Osteocyte (in vitro differentiated cells): ENCODE measurements at regions not wholly inside any gene's neighbourhood (a gene's known extent, or its start where the extent isn't known, plus 50 kb on each side); places are given as distances from the start of the nearest gene placed in this dataset.
"Not testable (repeated sequence)": the region's sequence is repeated elsewhere in the genome, so short reads cannot be mapped to it uniquely, and the experiment has no call there.

Source experiments
- DNase-seq: peaks from one replicate; pipeline ENCODE4 v3.0.0; 2021; ENCODE audit warnings: mixed read lengths; ENCODE audit not compliant: unreplicated experiment; ENCODE audit errors: extremely low spot score
- H3K27ac Mint-ChIP-seq: one replicate; pipeline ENCODE4 v1.8.0; 2021; ENCODE audit warnings: mild to moderate bottlenecking, mixed read lengths; ENCODE audit not compliant: unreplicated experiment
- H3K27me3 Mint-ChIP-seq: one replicate; pipeline ENCODE4 v1.8.0; 2021; ENCODE audit warnings: mixed read lengths; ENCODE audit not compliant: unreplicated experiment
- H3K36me3 Mint-ChIP-seq: one replicate; pipeline ENCODE4 v1.8.0; 2021; ENCODE audit warnings: mixed read lengths; ENCODE audit not compliant: unreplicated experiment
- H3K4me1 Mint-ChIP-seq: one replicate; pipeline ENCODE4 v1.8.0; 2021; ENCODE audit warnings: mixed read lengths; ENCODE audit not compliant: unreplicated experiment
- H3K4me3 Mint-ChIP-seq: one replicate; pipeline ENCODE4 v1.8.0; 2021; ENCODE audit warnings: mild to moderate bottlenecking, moderate library complexity, mixed read lengths; ENCODE audit not compliant: unreplicated experiment
- H3K9me3 Mint-ChIP-seq: one replicate; pipeline ENCODE4 v1.8.0; 2021; ENCODE audit warnings: mixed read lengths; ENCODE audit not compliant: unreplicated experiment
- CTCF ChIP-seq: fragments of 200-600 bp; sonication (generic); IDR thresholded peaks from 2 replicates; pipeline ENCODE4 v1.5.0; 2021; ENCODE audit warnings: antibody characterized with exemption, mild to moderate bottlenecking, moderate library complexity

DNA sequence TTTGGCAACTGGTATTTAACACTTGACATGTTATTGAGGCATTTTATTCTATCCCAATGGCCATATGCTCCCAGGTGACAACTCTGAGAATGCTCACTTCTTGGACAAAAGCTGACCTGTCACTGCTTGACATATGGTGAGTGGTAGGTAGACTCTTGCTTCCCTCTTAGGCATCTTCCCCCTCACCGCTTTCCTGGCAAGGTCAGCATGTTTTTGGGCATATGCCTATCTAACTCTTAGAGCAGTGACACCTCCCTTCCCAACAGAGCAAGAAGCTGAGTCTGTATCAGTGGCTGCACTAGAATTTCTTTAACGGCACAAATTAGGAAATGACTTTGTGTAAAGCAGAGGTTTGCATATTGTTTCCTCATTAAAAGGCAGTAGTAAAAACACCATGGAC, 300.7 kb downstream of the OXSM start:
- no peak overlapping the region for H3K4me3 Mint-ChIP-seq

DNA sequence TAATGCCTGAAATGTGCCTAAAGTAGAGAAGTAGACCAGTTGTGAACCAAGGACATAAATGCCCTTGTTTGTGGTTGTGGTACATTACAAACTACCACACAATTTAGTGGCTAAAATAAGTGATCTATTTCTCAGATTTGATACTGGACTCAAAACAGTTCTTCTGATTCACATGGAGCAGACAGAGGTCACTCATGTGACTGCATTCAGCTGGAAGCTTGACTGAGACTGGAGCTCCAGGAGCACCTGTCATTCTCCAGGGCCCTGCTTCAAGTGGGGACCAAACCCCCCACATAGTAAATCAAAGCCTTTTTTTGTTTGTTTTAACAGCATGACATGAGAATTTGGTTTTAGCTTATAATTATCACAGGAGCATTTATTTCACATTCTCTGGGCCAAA, 301.2 kb downstream of the OXSM start:
- Mint-ChIP-seq H3K9me3 (peaks cover 29% of the 10 kb centered on the region), H3K4me3 (no peak overlapping the region), H3K27me3 (no peaks in the 10 kb centered on the region), H3K36me3 (no peaks in the 10 kb centered on the region), H3K4me1 (no peaks in the 10 kb centered on the region), H3K27ac (no peak overlapping the region)
- no peak for TF ChIP-seq CTCF
- no peak for DNase-seq

More for the DNA sequence above, 300.7 kb downstream of the OXSM start:
- no peak for TF ChIP-seq CTCF
- Mint-ChIP-seq H3K36me3 (no peaks in the 10 kb centered on the region), H3K27me3 (no peaks in the 10 kb centered on the region), H3K4me1 (no peaks in the 10 kb centered on the region), H3K9me3 (peaks cover 26% of the 10 kb centered on the region), H3K27ac (no peak overlapping the region)
- DNase-seq: no peak

GRCh38 chr3:26091626-26092025, 301.7 kb downstream of the OXSM start:
- no peaks in the 10 kb centered on the region for H3K4me1 Mint-ChIP-seq
- no peak for DNase-seq
- H3K27ac Mint-ChIP-seq: no peak overlapping the region
- no peaks in the 10 kb centered on the region for H3K27me3 Mint-ChIP-seq
- no peaks in the 10 kb centered on the region for H3K36me3 Mint-ChIP-seq
- H3K4me3 Mint-ChIP-seq: no peak overlapping the region
- no peak for TF ChIP-seq CTCF
- H3K9me3 Mint-ChIP-seq: peaks cover 34% of the 10 kb centered on the region

- not testable (repeated sequence) for H3K4me1 Mint-ChIP-seq, H3K4me3 Mint-ChIP-seq, H3K36me3 Mint-ChIP-seq, H3K27ac Mint-ChIP-seq, DNase-seq, H3K27me3 Mint-ChIP-seq
- peaks cover 49% of the 10 kb centered on the region for H3K9me3 Mint-ChIP-seq
Observed at GRCh38 chr3:26097111-26097510, 307.2 kb downstream of the OXSM start.

GRCh38 chr3:26099692-26100091, 309.8 kb downstream of the OXSM start:
- H3K27me3 Mint-ChIP-seq: no peaks in the 10 kb centered on the region
- no peak for TF ChIP-seq CTCF
- no peaks in the 10 kb centered on the region for H3K36me3 Mint-ChIP-seq
- DNase-seq: no peak
- H3K4me3 Mint-ChIP-seq: no peak overlapping the region
- no peak overlapping the region for H3K27ac Mint-ChIP-seq
- peaks cover 45% of the 10 kb centered on the region for H3K9me3 Mint-ChIP-seq
- peaks cover 13% of the 10 kb centered on the region for H3K4me1 Mint-ChIP-seq

DNA sequence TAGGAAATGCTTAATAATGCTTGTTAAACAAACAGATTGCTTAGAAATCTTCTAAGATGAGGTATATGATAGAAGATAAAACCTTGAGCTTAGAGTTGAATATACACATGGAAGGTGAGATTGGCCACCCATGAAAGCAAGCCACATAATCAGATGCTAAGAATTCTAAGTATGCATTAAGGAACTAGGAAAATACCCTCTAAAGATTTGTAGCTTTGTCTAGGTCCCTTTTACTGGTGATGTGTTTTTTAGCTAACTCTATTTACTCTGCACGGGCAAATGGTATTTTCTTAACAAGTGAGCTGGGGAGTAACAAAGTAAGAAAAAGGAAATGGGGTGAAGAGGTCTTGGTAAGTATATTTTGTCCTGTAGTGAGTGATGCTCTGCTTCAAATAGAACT, 310.3 kb downstream of the OXSM start:
- Mint-ChIP-seq H3K27me3 (no peaks in the 10 kb centered on the region), H3K4me1 (peaks cover 18% of the 10 kb centered on the region), H3K9me3 (peaks cover 42% of the 10 kb centered on the region), H3K4me3 (no peak overlapping the region), H3K36me3 (no peaks in the 10 kb centered on the region), H3K27ac (no peak overlapping the region)
- DNase-seq: no peak
- TF ChIP-seq CTCF: no peak
